Stimulated activated CD4-positive, alpha-beta T cell treated with anti-CD3 and anti-CD28 coated beads, Interleukin-15, amount 100 ng/mL, for 48 hours (primary cell): ENCODE measurements at regions not wholly inside any gene's neighbourhood (a gene's known extent, or its start where the extent isn't known, plus 50 kb on each side); places are given as distances from the start of the nearest gene placed in this dataset.

ENCODE experiments used
- DNase-seq, 2 donors: peaks; one replicate each; pipeline ENCODE4 v3.0.0-alpha.2; 2020; ENCODE audit warnings: low read depth in 2 of 2

- DNase-seq: no peak
These were observed 151.3 kb downstream of the GAS1 start for GRCh38 chr9:86795823-86796553.

- no peak for DNase-seq
These were observed 152.3 kb downstream of the GAS1 start for GRCh38 chr9:86795047-86795442.

- no peak for DNase-seq
These were observed 152.8 kb downstream of the GAS1 start for GRCh38 chr9:86794391-86795046.

GRCh38 chr9:86792136-86792535, 155.2 kb downstream of the GAS1 start:
- no peak for DNase-seq

- DNase-seq: no peak
These were observed 156.5 kb downstream of the GAS1 start for GRCh38 chr9:86790805-86791204.

GRCh38 chr9:86788456-86788855, 158.8 kb downstream of the GAS1 start:
- no peak for DNase-seq

- no peak for DNase-seq
These were observed 163.4 kb downstream of the GAS1 start for GRCh38 chr9:86783884-86784283.

- no peak for DNase-seq
These were observed 164.5 kb downstream of the GAS1 start for GRCh38 chr9:86782831-86783230.

- no peak for DNase-seq
These were observed 168.5 kb downstream of the GAS1 start for GRCh38 chr9:86778761-86779160.

GRCh38 chr9:86775718-86776117, 171.6 kb downstream of the GAS1 start:
- no peak for DNase-seq

- DNase-seq: no peak
These were observed 173.2 kb downstream of the GAS1 start for GRCh38 chr9:86774116-86774515.

- DNase-seq: no peak
These were observed 173.8 kb downstream of the GAS1 start for GRCh38 chr9:86773422-86773945.

- no peak for DNase-seq
These were observed 174.7 kb downstream of the GAS1 start for GRCh38 chr9:86772635-86772993.

- no peak for DNase-seq
These were observed 175.2 kb downstream of the GAS1 start for GRCh38 chr9:86771941-86772634.

GRCh38 chr9:86771420-86771819, 175.9 kb downstream of the GAS1 start:
- no peak for DNase-seq

- DNase-seq: no peak
These were observed 178.6 kb downstream of the GAS1 start for GRCh38 chr9:86768709-86769108.

GRCh38 chr9:86768020-86768419, 179.3 kb downstream of the GAS1 start:
- DNase-seq: no peak

- no peak for DNase-seq
These were observed 179.9 kb downstream of the GAS1 start for GRCh38 chr9:86767373-86767772.

- no peak for DNase-seq
These were observed 180.4 kb downstream of the GAS1 start for GRCh38 chr9:86766912-86767311.

GRCh38 chr9:86766511-86766910, 180.8 kb downstream of the GAS1 start:
- no peak for DNase-seq

GRCh38 chr9:86765746-86766430, 181.4 kb downstream of the GAS1 start:
- no peak for DNase-seq

- no peak for DNase-seq
These were observed 182.5 kb downstream of the GAS1 start for GRCh38 chr9:86764671-86765343.
